GM18508 (cell line): ENCODE measurements at regions not wholly inside any gene's neighbourhood (a gene's known extent, or its start where the extent isn't known, plus 50 kb on each side); places are given as distances from the start of the nearest gene placed in this dataset.

Experiments used
- ATAC-seq: cut with Tn5 transposase; IDR thresholded peaks from one replicate; pipeline ENCODE4 v1.9.1; 2021; ENCODE audit warnings: moderate number of reproducible peaks; ENCODE audit not compliant: insufficient read depth, unreplicated experiment

GRCh38 chr9:115985657-115986056, 167.9 kb upstream of the PAPPA start:
- no peak for ATAC-seq

DNA sequence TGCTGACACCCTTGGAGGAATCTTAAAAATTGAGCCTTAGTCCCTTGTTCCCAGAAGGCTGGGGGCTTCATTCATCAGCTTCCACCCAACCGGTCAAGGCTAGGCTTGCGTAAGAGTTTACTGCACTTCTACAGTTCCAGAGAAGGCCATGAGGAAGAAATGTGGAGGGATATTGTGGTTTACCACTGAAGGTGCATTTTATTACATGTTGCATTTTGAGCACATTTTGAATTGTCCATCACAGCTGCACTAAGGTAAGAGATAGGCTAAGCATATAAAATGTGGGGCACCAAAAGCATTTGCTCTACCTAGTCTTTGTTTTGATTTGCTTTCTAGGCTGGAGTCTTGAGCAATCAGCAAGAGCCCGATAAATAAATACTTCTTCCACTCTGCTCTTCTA, 167.1 kb upstream of the PAPPA start:
- no peak for ATAC-seq

DNA sequence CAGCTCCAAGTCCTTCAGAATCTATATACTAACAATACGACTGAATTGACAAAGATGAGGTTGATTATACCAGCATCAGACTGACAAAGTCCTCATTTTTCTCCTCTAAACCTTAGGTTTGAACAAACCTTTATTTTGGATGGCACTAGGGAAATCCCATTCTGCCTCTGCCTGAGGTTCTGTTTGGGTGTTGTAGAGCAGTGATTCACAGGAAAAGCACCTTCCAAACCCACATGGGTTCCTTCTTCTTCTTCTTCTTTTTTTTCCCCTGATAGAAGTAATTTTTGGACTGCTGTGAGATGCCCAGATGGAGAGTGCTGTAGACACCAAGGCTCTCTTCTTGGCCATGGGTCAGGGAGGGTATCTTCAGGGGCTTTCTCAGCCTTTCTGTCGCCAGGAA, 164.9 kb upstream of the PAPPA start:
- ATAC-seq = no peak

DNA sequence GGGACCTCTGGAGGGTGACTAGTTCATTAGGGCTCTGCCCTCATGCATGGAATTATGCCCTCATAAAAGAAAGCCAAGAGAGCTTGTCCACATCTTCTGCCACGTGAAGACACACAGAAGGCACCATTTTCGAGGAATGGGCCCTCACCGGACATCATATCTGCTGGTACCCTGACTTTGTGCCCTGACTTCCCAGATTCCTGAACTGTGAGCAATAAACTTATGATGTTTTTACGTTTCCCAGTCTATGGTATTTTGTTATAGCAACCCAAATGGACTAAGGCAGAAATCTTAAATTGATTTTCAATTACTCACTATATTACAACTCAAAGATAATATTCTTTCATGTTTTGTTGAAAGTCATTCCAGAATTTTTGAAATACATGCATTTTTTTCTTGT, 163.8 kb upstream of the PAPPA start:
- no peak for ATAC-seq

GRCh38 chr9:115992834-115993233, 160.8 kb upstream of the PAPPA start:
- ATAC-seq = no peak

- ATAC-seq = no peak
These were observed 155.7 kb upstream of the PAPPA start for GRCh38 chr9:115997923-115998322.

DNA sequence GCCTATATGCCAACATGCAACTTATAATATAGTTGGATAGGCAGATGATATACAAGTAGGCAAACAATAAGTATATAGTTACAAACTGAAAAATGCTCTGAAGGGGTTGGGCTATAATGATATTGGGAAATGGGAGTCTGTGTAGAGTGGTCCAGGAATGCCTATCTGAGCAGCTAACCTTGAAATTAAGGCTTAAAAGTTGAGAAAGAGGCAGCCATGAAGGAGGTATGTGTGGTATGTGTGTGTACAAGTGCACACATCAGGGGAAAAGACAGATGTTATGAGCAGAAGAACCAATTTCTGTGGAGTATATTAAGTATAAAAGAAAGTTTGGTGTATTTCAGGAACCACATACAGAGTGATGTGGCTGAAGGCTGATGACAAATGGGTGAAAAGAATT, 154.9 kb upstream of the PAPPA start:
- ATAC-seq = no peak

- ATAC-seq = no peak
These were observed 154.1 kb upstream of the PAPPA start for GRCh38 chr9:115999498-115999897.

- ATAC-seq = no peak
These were observed 152.8 kb upstream of the PAPPA start for GRCh38 chr9:116000748-116001329.

- no peak for ATAC-seq
These were observed 151.4 kb upstream of the PAPPA start for GRCh38 chr9:116002181-116002580.

GRCh38 chr9:116002624-116003023, 151.0 kb upstream of the PAPPA start:
- no peak for ATAC-seq

DNA sequence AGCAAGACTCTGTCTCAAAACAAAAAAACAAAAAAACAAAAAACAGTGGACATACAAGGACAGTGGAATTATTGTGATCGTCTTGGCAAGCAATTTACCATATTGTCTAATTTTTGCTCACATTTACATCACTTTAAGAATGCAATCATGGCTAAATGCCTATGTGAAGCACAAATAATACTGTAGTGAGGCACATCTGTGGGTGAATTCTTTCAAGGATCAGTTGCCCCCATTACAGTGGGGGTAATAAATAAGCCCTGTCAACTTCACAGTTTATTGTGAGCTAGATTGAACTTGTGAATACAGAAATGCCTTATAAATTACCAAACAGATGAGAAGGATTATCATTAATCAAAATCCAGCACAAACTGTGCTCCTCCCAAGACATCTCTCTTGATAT, 150.2 kb upstream of the PAPPA start:
- ATAC-seq = no peak

DNA sequence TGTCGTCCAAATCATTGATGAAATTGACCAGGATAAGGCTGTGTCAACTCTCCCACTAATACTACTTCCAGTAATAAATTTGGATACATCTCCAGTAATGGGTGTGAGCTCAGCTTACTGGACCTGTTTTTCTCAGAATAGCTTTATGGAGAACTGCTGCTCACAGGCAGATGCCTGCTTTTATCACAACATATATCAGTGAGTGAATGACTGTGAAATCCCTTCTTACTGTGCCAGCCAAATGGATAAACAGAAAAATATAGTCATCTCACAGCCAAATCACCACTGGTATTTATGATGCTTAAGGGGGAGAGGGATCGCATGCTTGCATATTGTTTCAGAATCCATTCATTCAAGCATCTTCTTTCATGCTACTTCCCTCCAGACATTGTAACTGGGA, 148.4 kb upstream of the PAPPA start:
- no peak for ATAC-seq

DNA sequence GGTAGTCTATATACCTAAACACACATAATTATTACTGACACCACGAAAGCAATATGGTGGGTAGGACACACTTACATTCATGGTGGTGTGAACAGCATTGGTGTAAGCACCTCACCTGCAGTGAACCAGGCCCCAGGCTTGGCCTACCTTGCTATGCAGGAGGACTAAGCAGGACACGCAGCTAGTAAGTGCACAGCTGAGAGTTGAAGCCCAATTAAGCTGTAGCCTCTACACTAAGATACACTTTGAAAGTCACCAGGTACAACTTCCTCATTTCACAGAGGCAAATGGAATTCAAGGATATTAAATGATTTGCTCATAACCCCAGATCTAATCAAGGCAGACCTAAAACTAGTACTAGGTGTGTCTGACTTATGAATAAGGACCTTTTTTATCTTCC, 145.8 kb upstream of the PAPPA start:
- no peak for ATAC-seq

DNA sequence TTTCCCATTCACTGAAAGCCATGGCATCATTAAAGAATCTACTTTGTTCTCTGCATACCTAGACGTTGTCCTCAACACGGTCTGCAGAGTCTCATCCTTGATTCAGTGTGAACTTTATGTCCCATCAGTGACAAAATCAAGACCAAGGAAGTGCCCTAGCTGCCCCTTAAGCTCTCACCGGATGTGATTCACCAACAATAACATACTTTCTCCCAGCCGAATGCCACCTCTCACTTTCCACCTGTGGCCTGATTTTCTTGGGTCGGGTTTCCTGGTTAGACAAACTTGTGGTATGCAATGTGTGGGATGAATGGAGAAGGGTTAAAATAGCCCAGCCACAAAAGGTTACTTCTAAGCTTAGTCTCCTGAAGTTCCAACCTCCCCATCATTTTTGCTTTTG, 145.3 kb upstream of the PAPPA start:
- no peak for ATAC-seq

- ATAC-seq = no peak
These were observed 144.2 kb upstream of the PAPPA start for GRCh38 chr9:116009420-116009819.

GRCh38 chr9:116015855-116016254, 137.7 kb upstream of the PAPPA start:
- no peak for ATAC-seq

GRCh38 chr9:116020146-116020545, 133.4 kb upstream of the PAPPA start:
- no peak for ATAC-seq

DNA sequence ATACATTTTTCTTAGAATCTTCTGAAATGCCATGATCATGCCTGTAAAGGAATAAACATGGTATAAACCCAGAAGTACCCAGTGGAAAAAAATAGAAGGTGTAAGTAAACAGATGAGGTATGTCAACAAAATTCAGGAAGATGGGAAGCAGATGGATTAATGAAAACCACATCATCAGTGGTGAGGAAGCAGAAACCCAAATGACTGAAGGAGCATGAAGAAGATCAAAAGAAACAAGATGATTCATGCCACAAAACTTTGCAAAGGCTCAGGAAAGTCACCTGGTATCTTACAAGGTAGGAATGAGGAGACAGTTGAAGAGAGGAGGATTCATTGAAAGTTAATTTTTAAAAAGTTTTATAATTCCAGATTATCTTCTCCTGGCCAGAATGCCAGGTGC, 132.8 kb upstream of the PAPPA start:
- ATAC-seq = no peak

DNA sequence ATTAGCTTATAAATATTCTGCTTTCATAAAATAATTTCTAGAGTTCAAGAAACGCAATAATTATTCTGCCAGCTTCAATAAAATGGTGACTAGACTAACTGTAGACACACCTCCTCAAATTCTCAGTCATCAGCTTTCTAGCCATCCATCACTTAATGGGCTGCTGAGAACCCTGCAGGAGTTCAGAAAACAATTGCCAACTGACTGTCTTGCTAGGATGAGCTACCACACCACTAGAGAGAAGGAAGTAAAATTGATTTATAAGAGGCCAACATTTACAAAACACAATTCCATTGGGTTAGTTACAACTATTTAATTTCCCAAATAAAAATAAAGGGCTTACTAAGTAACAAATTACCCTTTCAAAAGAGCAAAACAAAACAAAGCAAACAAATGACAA, 126.5 kb upstream of the PAPPA start:
- ATAC-seq = no peak

DNA sequence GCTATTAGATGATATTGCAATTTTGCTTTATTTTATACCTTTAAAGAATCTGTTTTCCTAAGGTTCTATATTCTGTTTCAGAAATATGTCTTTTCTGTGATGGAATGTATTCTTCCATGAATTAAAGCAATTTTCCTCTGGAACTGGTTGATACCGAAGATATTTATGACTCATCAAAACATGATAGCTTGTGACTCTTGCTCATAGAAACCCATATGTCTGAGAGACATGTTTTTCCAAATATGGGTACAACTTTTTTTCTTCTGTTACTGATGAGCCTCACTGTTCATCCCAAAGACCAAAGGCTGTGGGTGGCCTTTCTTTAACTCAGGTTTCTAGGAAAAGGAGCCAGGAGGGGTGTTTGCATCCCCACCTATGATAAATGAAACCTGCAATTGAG, 126.1 kb upstream of the PAPPA start:
- no peak for ATAC-seq

DNA sequence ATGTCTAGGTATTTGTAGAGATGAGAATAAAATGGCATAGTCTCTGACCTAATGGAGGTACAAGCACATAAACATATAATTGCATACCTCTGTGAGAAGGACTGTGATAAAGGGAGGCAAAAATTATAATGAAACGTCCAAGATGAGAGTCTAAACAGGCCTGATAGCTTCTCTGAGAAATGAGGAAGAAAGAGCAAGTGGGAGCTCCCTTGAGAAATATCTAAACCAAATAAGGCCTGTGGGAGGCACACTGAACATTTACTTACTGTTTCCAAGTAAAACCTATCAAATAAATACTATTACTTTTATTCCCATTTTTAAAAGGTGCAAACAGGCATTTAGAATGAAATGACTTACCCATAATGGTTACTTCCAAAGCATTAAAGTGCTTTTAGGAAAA, 125.6 kb upstream of the PAPPA start:
- no peak for ATAC-seq

- no peak for ATAC-seq
These were observed 123.1 kb upstream of the PAPPA start for GRCh38 chr9:116030517-116030916.
